HL-60/S4 (cell line): ENCODE measurements at regions not wholly inside any gene's neighbourhood (a gene's known extent, or its start where the extent isn't known, plus 50 kb on each side); places are given as distances from the start of the nearest gene placed in this dataset.

Experiments used
- in situ Hi-C: fragments of 300-500 bp; cut with MboI; formaldehyde crosslinking; loops from 2 replicates; pipeline ENCODE4 v1.14.3; 2022; ENCODE audit warnings: low sequenced_read_pairs

DNA sequence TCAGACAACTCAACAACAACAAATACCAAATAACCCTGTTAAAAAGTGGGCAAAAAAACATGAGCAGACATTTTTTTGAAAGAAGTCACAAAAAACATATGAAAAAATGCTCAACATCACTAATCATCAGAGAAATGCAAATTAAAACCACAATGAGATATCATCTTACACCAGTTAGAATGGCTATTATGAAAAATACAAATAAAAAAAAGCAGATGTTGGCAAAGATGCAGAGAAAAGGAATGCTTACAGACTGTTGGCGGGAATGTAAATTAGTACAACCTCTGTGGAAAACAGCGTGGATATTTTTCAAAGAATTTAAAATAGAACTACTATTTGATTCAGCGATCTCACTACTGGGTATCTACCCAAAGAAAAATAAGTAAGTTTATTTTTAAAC lies 114.0 kb downstream of the SLC38A4 start:
- in situ Hi-C loops, result no loop called here

DNA sequence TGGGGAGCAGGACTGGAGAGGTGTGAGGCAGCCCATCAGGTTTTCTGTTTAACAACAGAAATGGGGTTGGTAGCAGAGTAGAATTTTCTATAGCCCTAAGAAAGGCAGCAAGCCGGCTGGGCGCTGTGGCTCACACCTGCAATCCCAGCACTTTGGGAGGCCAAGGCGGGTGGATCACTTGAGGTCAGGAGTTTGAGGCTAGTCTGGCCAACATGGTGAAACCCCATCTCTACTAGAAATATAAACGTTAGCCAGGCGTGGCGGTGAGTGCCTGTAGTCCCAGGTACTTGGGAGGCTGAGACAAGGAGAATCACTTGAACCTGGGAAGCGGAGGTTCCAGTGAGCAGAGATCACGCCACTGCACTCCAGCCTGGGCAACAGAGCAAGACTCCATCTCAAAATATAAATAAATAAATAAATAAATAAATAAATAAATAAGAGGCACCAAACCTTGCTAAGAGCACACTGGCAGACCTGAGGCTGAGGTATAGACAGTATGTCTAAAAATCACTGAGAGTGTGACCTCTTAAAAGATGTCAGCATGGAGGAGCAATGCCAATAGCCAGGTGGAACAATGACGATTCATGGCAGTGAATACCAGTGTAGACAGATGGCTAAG lies 115.6 kb downstream of the SLC38A4 start:
- in situ Hi-C loops, result no loop called here

GRCh38 chr12:46702581-46703344 lies 123.0 kb downstream of the SLC38A4 start:
- in situ Hi-C loops, result no loop called here

DNA sequence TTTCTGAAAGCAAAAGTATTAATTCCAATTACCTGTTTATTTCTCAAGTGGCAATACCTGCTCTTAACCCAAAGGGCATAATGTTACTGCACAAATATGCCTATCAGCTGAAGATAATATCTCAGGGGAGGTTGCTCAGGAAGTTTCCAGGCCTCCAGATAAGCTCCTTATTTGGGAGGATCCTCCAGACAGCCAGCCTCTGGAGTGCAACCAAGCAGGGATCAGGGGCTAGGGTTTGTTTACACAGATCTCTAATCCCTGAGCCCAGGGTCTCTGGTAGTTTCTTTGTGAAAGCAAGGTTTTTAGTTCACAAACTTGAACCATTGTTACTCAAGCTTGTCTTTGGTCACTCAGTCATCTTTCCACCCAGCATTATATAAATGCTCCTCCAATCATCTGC lies 124.4 kb downstream of the SLC38A4 start:
- in situ Hi-C loops, result no loop called here

DNA sequence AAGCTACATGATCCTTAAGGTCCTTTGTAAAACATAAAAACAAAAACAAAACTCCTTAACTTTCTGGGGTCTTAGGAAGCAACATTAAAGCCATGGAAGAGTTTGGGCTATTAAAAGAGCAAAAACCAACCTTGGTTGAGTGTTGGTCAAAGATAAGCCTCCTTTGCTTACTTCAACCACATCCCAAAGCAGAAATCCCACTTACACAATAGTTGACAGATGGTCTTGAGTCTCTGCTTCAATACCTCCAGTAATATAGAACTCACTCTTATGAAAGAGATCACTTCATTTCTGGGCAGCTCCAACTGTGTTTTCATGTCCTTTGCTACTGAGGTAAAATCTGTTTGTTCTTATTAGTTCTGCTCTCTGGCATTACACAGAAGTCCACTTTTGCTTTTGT lies 125.8 kb downstream of the SLC38A4 start:
- in situ Hi-C loops, result loop anchor here (25.0 kb wide), 1 partner anchor 563 kb away; no protein-coding TSS in a partner anchor

- in situ Hi-C loops, result loop anchor here (25.0 kb wide), 1 partner anchor 561 kb away; no protein-coding TSS in a partner anchor
These were observed 127.8 kb downstream of the SLC38A4 start for GRCh38 chr12:46698003-46698402.

GRCh38 chr12:46693518-46693917 lies 132.3 kb downstream of the SLC38A4 start:
- in situ Hi-C loops, result loop anchor here (25.0 kb wide), 1 partner anchor 556 kb away; no protein-coding TSS in a partner anchor

GRCh38 chr12:46693034-46693433 lies 132.8 kb downstream of the SLC38A4 start:
- in situ Hi-C loops, result loop anchor here (25.0 kb wide), 1 partner anchor 556 kb away; no protein-coding TSS in a partner anchor

- in situ Hi-C loops, result loop anchor here (25.0 kb wide), 1 partner anchor 555 kb away; no protein-coding TSS in a partner anchor
These were observed 133.2 kb downstream of the SLC38A4 start for GRCh38 chr12:46692606-46693005.

- in situ Hi-C loops, result loop anchor here (25.0 kb wide), 1 partner anchor 549 kb away; no protein-coding TSS in a partner anchor
These were observed 139.4 kb downstream of the SLC38A4 start for GRCh38 chr12:46686267-46686942.

DNA sequence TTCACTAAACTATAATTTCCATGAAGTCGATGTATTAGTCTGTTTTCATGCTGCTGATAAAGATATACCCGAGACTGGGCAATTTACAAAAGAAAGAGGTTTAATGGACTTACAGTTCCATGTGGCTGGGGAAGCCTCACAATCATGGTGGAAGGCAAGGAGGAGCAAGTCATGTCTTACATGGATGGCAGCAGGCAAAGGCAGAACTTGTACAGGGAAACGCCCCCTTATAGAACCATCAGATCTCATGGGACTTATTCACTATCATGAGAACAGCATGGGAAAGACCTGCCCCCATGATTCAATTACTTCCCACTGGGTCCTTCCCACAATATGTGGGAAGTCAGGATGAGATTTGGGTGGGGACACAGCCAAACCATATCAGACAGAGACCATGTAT lies 141.6 kb downstream of the SLC38A4 start:
- in situ Hi-C loops, result loop anchor here (25.0 kb wide), 1 partner anchor 547 kb away; no protein-coding TSS in a partner anchor

- in situ Hi-C loops, result loop anchor here (25.0 kb wide), 1 partner anchor 545 kb away; no protein-coding TSS in a partner anchor
These were observed 143.6 kb downstream of the SLC38A4 start for GRCh38 chr12:46682148-46682547.

- in situ Hi-C loops, result loop anchor here (25.0 kb wide), 1 partner anchor 543 kb away; no protein-coding TSS in a partner anchor
These were observed 145.3 kb downstream of the SLC38A4 start for GRCh38 chr12:46680506-46680905.

DNA sequence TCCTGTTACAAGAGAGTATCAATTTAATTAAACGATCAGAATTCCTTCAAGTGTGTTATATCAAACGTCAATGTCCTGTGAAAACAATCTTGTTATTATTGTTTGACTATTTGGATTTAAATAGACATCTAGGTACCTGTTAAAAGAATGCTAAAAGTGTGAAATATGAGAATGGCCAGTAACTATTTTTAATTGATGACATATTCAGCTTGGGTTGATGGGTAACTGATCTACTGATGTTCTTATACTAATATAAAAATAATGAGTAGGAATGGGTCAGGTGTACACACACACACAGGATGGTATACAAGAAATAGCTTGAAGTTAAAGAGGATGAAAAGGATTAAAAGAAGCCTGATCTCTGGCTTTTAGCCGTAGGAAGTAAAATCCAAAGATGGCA lies 146.0 kb downstream of the SLC38A4 start:
- in situ Hi-C loops, result loop anchor here (25.0 kb wide), 1 partner anchor 542 kb away; no protein-coding TSS in a partner anchor

- in situ Hi-C loops, result loop anchor here (25.0 kb wide), 1 partner anchor 541 kb away; no protein-coding TSS in a partner anchor
These were observed 147.4 kb downstream of the SLC38A4 start for GRCh38 chr12:46678426-46678825.

DNA sequence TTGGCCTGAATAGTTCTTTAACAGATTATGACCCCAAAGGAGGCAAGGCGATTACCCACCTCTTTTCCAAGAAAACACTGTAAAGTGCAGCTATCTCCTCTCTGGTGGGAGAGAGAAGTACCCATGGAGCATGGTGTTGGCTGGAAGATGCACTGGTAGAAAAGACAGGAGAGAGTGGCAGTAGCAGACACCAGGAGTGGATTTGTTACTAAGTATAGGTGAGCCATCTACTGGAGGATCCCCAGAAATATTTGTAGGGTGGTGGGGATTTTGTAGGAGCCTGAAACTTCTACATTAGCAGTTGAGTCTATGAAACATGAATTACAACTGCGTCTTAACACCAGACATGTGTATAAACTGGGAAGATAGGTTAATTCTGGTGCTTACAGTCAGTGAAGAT lies 148.0 kb downstream of the SLC38A4 start:
- in situ Hi-C loops, result loop anchor here (25.0 kb wide), 1 partner anchor 540 kb away; no protein-coding TSS in a partner anchor

GRCh38 chr12:46676797-46677520 lies 148.8 kb downstream of the SLC38A4 start:
- in situ Hi-C loops, result loop anchor here (25.0 kb wide), 1 partner anchor 540 kb away; no protein-coding TSS in a partner anchor

DNA sequence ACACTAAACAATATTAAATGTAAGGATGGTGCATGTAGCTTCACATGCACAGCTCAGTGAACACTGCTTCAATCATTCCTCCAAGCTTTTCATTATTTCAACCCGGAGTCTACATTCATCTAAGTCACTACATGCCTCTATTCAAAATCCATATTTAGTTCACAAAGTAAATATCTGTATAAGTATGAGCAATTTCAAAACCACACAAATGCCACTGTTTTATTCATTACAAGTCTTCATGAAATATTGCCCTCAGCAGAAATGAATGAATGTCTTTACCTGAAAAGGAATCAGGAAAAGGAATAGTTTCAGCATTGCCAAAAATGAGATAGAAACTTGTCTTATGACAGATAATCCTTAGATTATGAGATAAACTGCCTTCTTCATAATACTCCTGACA lies 149.4 kb downstream of the SLC38A4 start:
- in situ Hi-C loops, result loop anchor here (25.0 kb wide), 1 partner anchor 539 kb away; no protein-coding TSS in a partner anchor

DNA sequence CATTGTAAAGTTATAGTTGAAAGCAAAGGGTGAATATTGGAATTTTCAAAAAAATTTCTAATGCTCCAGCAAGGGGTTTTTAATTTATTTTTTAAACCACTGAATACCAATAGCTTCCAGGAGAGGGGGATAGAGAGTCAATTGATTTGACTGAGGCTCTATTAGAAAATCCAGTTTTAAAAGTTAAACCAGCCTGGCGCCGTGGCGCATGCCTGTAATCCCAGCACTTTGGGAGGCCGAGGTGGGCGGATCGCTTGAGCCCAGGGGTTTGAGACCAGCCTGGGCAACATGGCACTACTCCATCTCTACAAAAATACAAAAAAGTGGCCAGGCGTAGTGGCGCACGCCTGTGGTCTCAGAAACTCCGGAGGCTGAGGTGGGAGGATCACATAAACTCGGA lies 150.1 kb downstream of the SLC38A4 start:
- in situ Hi-C loops, result loop anchor here (25.0 kb wide), 1 partner anchor 538 kb away; no protein-coding TSS in a partner anchor

- in situ Hi-C loops, result loop anchor here (25.0 kb wide), 1 partner anchor 537 kb away; no protein-coding TSS in a partner anchor
These were observed 151.0 kb downstream of the SLC38A4 start for GRCh38 chr12:46674800-46675199.
